Activated CD4-positive, alpha-beta T cell treated with anti-CD3 and anti-CD28 coated beads for 24 hours (primary cell): ENCODE measurements at regions not wholly inside any gene's neighbourhood (a gene's known extent, or its start where the extent isn't known, plus 50 kb on each side); places are given as distances from the start of the nearest gene placed in this dataset.

ENCODE experiments used
- DNase-seq, 2 donors: peaks; one replicate each; pipeline ENCODE4 v3.0.0-alpha.2; 2020; ENCODE audit warnings: low read depth in 2 of 2

DNA sequence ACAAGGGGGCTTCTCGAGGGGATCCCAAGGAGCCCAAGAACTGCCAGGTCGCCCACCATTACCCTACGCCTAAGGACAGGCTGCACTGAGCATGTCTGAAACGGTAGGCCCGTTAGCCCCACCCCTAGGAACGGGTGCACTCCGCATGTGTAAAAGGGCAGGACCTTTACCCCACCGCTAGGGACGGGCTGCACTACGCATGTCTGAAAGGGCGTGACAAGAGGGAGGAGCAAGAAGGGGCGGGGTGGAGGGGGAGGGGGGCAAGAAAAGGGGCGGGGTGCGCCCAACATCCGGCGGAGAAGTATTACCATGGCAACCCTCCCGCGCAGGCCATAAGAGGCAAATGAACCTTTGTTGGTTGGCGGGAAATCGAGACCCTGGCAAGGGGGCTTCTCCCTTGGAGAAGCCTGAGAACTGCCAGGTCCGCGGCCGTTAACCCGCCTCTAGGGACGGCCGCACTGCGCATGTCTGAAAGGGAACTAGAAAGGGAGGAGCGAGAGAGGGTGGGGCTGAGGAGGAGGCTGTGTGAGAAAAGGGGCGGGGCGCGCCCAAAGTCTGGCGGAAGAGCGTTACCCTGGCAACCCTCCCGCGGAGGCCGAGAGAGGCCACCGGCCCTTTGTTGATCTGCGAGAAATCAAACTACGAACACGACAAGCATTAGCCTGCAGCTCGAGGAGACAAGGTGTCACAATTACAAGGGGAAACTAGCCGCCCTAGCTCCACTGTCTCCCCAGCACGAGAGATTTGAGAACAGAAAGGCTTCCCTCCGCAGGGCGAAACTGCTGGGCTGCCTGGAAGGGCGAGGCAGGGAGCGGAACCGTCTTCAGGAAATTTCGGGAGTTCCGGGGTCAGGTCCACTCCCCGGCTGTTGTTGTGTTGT lies 2046.8 kb downstream of the TP53TG3F start:
- no peak for DNase-seq

DNA sequence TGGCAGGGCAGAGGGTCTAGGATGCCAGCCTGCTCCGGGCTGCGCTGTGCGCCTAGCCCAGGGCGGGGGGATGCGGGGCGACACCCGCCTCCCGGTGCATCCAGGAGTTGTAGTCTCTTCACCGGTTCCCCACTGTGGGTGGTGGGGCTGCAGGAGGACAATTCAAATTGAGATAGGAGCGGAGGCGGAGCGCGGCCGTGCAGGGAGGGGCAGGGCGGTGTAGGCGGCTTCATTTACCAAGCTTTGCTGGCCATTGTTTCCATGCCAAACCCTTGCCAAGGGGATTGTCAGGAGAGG lies 2047.4 kb downstream of the TP53TG3F start:
- DNase-seq, result no peak

DNA sequence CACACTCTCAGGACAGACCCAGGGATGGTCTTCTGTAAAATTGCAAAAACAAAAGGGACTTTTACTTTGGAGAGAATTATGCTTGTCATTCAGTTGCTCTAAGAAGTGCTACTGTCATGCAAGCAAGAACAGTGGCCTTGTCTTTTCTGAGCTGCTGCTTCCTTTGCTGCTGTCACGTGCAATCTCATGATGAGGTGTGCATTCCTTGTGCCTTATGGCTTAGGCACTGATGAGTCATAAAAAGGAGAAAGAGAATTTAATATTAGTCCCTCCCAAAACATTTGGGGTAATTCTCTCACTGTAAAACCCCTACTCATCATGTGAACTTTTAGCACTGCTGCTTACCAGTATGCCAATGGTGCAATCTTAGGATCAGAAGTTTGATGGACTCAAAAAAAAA lies 2051.3 kb downstream of the TP53TG3F start:
- no peak for DNase-seq

DNA sequence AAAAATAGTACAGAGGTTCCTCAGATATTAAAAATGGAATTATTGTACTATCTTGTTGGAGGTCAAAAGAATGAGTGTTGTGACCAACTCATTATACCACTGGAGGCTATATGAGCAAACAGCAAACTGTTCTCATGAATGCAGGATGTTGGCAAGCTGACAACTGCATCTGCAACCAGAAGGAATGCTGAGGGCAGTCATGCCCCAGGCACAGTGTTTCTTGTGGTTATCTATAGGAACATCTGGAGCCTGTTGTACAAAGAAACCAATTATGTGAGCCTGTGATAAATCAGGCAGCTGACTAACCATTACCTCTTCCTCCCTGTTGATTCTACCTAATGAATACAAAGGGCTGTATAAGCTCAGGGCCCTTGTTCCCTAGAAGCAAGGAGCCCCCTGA lies 2057.1 kb downstream of the TP53TG3F start:
- no peak for DNase-seq

DNA sequence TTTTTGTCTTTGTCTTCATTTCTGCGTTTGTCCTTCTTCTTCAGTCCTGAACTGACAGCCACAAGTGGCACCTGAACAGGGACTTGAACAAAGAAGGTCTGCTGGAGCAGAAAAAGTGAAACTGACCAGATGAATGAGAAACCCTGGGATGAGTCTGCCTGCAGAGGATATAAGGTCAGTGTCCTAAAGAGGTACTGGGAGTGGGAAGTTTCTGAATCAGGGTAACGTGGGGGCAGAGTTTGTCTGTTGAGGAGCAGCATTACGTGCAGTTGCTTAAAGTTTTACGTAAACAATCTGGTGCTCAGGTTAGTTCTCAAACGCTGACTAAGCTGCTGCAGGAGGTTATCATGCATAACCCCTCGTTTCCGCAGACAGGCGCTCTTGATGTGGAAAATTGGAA lies 2057.6 kb downstream of the TP53TG3F start:
- no peak for DNase-seq

DNA sequence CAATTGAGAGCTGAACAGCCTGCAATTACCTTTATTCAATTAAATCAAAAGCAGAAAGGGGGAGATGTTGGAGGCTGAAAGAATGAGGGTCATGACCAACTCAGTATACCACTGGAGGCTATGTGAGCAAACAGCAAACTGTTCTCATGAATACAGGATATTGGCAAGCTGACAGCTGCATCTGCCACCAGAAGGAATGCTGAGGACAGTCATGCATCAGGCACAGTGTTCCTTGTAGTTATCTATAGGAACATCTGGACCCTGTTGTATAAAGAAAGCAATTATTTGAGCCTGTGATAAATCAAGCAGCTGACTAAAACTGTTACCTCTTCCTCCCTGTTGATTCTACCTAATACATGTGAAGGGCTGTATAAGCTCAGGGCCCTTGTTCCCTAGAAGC lies 2064.6 kb downstream of the TP53TG3F start:
- no peak for DNase-seq

DNA sequence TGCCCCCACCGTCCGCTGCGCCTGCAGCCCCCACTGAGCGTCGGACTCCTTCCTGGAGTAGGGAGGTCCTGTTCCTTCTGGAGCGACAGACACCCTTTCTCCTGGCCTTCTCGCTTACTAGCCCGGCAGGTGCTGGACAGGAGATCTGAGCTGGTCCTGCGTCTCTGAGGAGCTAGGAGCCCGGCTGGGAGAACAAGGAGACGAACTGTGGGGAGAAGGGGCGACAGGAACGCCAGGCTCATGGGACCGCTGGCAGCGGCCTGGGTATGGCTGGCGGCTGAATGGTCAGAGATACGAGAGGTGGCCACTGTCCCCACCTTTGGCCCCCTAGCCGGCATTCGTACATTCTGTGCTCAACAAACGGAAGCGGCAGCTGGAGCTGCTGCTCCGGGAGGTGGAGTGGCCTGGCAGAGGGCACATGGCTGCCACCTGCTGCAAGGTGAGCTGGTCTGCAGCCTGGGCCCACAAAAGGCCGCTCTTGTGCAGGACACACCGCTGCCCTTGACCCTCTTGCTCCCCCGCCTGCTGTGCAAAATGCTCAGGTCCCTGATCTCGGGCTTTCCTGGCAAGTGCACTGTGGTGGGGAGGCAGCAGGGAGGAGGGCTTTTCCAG lies 2066.7 kb downstream of the TP53TG3F start:
- no peak for DNase-seq

DNA sequence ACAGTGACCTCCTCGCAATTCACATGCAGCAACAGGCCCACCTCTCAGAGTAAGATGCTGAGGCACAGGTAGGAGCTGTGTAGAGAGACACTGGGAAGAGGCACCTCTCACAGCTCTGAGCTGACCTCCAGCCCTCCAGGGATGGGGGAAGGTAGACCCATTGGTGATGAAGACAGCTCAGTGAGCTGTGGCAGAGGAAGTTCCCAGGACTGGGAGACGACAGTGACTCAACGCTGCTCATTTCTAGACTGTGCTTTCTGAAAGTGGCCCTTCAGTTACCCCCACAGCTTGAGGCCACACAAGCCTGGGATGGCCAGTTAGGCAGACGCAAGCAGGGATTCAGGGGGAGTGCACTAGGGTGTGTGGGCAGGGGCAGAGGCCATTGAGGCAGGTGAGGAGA lies 2073.2 kb downstream of the TP53TG3F start:
- no peak for DNase-seq

DNA sequence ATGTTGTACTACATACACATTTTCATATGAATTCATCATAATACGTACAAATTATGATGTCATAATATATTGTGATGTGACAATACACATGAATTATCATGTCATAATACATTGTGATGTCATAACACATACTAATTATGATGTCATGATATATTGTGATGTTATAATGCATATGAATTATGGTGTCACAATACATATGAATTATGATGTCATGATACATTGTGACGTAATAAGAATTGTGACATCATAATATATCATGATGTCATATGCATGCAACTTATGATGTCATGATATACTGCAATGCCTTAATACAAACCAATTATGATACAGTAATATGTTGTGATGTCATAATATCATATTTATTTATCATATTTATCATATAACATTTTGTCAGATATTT lies 2074.3 kb downstream of the TP53TG3F start:
- DNase-seq, result no peak

DNA sequence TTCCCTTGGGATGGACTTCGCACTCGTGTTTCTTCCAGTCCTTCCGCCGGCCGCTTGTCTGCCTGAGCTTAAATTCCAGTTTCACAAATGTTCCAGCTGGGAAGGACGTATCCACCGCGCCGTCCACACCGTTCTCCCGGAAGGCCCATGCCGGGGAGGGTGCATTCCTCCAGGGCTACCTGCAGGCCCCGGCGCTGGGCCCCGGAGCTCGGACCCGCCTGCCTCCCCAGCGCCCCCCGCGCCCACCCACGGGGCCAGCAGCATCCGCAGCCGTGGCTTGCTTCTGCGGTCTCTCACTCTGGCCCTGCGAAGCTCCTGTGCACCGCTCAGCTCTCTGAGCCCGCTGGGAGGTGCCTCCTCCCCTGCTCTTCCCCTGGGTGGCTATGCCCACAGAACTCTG lies 2084.1 kb downstream of the TP53TG3F start:
- no peak for DNase-seq

DNA sequence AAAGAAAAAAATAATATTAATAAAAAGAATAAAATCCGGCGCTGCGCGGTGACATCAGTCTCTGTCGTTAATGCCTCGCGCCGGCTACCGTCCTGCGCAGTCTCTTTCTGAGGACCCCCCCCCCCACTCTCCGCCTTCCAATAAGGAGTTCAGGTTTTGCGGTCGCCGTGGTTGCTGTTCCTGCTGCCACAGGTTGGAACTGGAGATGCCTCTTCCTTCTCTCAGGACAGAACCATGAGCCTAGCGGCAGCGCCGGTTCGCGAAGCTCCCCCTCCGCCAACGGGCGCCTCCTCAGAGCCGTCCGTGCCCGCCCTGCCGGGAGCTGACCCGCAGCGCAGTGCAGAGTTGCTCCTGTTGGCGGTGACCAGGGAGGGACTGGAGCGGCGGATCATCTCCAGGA lies 2093.4 kb downstream of the TP53TG3F start:
- no peak for DNase-seq

DNA sequence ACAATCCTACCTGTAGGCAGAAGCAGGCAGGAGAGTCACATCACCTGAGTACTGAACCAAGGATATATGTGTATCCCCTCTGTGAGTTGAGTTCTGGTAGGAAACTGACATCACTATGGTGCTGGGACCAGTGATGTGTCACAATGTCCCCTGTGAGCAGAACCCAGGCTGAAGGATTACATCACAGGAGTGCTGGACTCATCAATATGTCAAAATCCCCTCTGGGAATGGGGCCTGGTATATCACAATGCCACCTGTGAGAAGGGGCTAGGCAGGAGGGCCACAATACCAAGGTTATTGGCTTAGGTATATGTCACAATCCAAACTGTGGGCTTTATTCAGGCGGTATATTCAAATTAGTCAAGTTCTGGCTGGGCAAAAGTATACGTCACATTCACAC lies 2098.3 kb downstream of the TP53TG3F start:
- DNase-seq, result no peak

DNA sequence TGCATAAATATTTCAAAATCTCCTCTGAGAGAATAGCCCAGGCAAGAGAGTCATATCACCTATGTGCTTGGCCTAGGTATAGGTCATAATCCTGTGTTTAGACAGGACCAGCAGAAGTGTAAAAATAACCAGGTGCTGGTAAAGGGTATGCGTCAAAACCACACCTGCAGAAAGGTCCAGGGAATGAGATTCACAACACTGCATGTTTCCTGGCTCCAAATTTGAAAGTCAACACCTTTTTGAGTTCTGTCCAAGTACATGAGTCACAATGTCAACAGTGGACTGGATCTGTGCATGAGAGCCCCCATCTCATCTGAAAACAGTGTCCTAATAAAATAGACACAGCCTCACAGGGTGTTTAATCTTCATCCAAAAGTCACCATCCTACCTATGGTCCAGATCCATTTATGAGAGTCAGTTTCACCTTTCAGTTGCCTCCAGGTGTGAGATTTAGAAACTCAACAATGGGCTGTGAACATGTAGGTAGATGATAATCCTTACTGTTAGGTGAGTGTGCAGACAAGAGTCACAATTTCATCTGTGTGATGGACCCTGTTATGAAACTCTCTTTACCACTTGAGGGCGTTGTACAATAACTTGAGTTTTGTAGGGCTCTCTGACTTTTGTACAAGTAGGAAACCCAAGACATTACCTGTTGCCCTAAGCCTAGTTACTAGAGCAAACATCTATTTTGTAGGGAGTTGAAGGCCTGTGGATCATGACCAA lies 2100.7 kb downstream of the TP53TG3F start:
- no peak for DNase-seq

DNA sequence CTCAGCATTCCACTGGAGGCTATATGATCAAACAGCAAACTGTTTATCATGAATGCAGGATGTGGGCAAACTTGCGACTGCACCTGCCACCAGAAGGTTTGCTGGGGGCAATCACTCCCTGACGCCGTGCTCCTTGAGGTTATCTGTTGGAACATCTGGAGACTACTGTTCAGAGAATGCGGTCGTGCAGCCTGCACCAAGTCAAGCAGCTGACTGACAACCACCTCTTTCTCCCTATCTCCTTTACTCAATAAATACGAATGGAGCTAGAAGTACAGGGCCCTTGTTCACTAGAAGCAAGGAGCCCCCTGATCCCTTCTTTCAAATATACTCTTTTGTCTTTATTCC lies 2101.2 kb downstream of the TP53TG3F start:
- DNase-seq, result no peak

DNA sequence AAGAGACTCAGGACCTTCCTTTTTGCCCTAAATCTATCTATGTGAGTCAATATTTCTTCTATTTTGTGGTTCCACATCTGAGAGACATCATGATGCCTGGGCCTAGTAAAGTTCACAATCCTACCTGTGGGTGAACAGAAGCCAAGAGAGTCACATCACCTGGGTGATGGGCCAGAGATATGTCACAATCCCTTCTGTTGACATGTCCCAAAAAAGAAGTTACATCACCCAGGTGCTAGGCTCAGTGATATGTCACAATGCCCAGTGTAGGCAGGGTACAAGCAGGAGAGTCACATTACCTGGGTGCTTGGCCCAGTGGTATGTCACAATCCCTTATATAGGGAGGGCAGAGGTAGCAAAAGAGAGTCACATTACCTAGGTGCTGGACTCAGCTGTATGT lies 2101.9 kb downstream of the TP53TG3F start:
- DNase-seq, result no peak

DNA sequence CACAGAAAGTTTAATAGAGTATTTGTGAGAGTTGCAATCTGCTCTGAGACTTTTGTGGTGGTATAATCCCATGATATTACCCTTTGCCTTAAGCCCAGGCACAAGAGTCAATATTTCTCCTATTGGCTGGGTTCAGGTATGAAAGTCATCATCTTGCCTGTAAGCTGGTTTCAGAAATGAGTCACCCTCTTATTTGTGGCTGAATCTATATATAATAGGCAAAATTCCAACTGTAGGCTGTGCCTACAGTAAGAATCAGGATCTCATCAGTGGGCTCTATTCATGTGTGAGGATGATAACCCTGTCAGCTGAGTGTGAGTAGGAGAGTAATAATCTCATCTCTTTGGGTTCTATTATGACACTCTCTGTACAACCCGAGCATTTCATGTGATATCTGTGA lies 2103.1 kb downstream of the TP53TG3F start:
- no peak for DNase-seq

DNA sequence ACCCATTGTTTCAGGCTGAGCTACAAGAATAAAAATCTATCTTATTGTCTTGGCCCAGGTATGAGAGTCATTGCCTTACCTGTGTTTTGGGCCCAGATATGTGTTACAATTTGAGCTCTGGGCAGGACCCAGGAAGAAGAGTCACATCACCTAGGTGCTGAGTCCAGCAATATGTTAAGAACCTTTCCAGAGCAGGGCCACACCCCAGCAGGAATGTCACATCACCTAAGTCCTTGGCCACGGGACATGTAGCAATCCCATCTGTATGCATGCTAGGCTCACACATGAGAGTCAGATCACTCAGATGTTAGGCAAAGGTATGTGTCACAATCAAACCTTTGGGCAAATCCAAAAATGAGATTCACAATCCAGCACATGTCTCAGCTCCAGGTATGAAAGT lies 2103.5 kb downstream of the TP53TG3F start:
- DNase-seq, result no peak

DNA sequence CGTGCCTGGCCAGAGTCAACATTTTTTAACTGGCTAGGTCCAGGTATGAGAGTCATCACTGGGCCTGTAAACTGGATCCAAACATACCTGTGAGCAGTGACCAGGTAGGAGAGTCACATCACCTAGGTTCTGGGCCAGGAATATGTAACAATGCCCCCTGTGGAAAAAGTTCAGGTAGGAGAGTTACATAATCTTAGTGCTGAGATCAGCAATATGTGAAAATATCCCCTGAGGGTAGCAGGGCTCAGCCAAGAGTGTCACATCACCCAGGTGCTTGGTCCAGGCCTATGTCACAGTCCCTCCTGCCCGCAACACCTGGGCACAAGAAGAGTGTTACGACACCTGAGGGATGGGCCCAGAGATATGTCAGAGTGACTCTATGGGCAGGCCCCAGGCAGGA lies 2104.7 kb downstream of the TP53TG3F start:
- no peak for DNase-seq

DNA sequence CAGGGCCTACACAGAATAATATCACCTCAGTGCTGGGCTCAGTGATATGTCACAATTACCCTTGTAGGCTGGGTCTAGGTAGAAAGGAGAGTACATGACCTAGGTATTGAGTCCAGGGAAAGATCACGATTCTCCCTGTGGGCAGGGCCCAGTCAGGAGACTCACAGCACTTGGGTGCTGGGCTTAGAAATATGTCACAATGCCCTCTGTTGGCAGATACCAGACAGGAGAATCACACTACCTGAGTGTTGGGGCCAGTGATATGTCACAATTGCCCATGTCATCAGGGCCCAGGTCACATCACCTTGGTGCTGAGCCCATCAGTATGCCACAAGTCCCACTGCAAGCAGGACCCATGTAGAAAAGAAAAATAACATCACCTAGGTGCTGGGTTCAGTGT lies 2105.5 kb downstream of the TP53TG3F start:
- DNase-seq, result no peak

DNA sequence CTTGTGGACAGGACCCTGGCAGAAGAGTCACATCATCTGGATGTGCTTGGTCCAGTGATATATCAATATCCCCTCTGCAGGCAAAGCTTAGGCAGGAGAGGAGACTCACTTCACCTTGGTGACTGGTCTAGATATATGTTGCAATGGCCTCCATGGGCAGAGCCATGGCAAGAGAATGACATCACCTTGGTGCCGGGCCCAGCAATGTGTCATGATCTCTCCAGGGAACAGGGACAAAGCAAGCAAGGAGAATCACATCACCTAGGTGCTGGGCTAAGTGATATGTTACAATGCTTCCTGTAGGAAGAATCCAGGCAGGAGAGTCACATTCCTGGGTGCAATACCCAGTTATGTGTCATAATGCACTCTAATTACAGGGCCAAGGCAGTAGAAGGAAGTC lies 2106.2 kb downstream of the TP53TG3F start:
- DNase-seq, result no peak

DNA sequence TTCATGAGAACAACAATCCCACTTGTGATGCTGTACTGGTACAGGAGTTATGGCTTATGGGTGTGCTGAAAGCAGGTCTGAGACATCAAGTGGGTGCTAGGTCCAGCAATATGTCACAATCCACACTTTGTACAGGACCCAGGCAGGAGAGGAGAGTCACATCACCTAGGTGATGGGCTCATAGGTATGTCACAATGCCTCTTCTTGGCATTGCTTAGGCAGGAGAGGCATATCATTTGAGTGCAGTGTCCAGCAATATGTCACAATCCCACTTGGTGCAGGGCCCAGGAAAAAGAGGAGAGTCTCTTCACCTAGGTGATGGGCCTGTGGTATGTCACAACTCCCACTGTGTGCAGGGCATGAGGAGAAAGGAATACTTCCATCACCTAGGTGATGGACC lies 2110.0 kb downstream of the TP53TG3F start:
- DNase-seq, result no peak

DNA sequence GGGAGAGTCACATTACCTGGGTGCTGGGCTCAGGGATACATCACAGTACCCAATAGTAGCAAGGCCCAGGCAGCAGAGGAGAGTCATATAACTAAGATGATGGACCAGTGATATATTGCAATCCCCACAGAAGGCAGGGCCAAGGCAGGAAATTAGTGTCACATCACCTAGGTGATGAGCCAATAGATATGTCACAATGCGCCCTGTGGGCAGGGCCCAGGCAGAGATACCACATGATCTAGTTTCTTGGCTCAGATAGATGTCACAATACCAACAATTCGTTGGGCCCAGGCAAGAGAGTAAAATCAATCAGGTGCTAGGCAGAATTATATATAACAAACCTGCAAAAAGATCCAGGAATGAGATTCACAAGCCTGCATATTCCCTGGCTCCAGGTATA lies 2111.5 kb downstream of the TP53TG3F start:
- DNase-seq, result no peak

DNA sequence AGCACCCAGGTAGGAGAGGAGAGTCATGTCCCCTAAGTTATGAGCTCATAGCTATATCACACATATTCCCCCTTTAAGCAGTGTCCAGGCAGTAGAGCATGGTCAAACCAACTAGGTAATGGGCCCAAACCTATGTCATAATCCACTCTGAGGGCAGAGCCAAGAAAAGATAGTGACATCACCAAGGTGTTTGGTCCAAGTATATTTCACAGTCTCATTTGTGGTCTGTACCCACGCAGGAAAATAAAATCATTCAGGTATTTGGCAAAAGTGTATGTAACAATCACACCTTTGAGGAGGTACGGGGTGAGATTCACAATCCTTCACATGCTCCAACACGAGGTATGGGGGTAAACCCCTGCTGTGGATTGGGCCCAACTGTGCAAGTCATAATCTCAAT lies 2112.8 kb downstream of the TP53TG3F start:
- DNase-seq, result no peak
